ENCODE measurements at regions not wholly inside any gene's neighbourhood (a gene's known extent, or its start where the extent isn't known, plus 50 kb on each side); places are given as distances from the start of the nearest gene placed in this dataset.

DNA sequence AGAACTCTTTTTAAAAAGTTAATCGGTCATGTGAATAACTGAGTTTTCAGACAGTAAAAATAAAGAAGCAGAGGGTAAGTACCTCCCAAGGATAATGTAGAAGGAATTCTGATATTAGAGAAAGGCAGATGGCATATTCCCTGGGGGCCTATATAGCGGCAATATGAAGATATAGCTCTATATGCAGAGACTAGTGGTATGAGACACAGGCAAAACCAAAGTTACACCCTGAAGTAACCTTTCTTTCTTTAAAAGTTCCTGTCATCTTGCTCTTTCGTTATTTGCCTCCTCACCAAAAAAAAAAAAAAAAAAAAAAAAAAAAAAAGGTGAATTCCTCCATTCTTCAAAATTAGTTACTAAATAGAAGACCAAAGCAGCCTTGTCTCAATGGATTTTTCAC is 76.2 kb upstream of the ARHGAP32 start:
- no peaks in the 10 kb centered on the region for H3K9me3 Mint-ChIP-seq
- H3K27ac Mint-ChIP-seq = no peak overlapping the region
- DNase-seq (ENCODE audit: low spot score) (no peak), ATAC-seq (no peak)
- H3K27me3 Mint-ChIP-seq = peaks cover 17 to 28% of the 10 kb centered on the region in 2 donors
- no peaks in the 10 kb centered on the region for H3K36me3 Mint-ChIP-seq
- peaks cover 0 to 2% of the 10 kb centered on the region in 2 donors for H3K4me1 Mint-ChIP-seq (ENCODE audit: low read depth in 2 of 2)
- H3K4me3 Mint-ChIP-seq = no peak overlapping the region

DNA sequence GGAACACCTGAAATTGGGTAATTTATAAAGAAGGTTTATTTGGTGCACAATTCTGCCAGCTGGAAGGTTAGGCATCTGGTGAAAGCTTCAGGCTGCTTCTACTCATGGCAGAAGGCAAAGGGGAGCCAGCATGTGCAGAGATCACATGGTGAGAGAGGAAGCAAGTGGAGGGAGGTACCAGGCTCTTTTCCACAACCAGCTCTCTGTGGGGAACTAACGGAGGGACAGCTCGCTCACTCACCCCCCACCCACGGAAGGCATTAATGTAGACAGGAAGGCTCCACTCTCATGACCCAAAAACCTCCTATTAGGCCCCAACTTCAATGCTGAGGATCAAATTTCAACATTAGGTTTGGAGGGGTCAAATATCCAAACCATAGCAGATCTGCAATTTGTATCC is 75.6 kb upstream of the ARHGAP32 start:
- no peak for DNase-seq (ENCODE audit: low spot score)
- ATAC-seq = no peak
- Mint-ChIP-seq H3K36me3 (no peaks in the 10 kb centered on the region), H3K27me3 (peaks cover 15 to 27% of the 10 kb centered on the region in 2 donors), H3K4me3 (no peak overlapping the region), H3K9me3 (no peaks in the 10 kb centered on the region), H3K4me1 (ENCODE audit: low read depth in 2 of 2) (peaks cover 0 to 2% of the 10 kb centered on the region in 2 donors), H3K27ac (no peak overlapping the region)

DNA sequence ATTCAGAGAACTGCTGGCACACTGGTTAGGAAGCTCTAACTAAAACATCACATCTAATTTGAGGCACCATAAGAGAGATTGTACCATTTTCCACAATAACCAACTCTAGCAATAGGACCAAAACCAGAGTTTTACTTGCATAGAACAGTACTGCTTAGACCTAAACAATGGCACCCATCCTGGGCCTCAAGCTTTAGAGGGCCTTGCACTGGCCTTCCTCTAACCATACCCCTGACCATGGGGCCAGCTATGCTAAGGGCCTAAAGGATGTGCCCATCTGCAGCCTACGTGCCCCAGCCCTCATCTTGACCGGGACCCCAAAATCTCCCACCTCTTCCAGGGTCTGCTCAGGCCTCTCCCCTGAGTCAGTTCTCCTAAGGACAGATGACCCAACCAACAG is 74.4 kb upstream of the ARHGAP32 start:
- H3K4me1 Mint-ChIP-seq (ENCODE audit: low read depth in 2 of 2) = peaks cover 0 to 2% of the 10 kb centered on the region in 2 donors
- no peak for DNase-seq (ENCODE audit: low spot score)
- H3K4me3 Mint-ChIP-seq = no peak overlapping the region
- H3K27me3 Mint-ChIP-seq = peaks cover 10 to 20% of the 10 kb centered on the region in 2 donors
- H3K27ac Mint-ChIP-seq = no peak overlapping the region
- no peaks in the 10 kb centered on the region for H3K36me3 Mint-ChIP-seq
- peak in 1 of 2 donors; percentile 24 for ATAC-seq
- no peaks in the 10 kb centered on the region for H3K9me3 Mint-ChIP-seq

DNA sequence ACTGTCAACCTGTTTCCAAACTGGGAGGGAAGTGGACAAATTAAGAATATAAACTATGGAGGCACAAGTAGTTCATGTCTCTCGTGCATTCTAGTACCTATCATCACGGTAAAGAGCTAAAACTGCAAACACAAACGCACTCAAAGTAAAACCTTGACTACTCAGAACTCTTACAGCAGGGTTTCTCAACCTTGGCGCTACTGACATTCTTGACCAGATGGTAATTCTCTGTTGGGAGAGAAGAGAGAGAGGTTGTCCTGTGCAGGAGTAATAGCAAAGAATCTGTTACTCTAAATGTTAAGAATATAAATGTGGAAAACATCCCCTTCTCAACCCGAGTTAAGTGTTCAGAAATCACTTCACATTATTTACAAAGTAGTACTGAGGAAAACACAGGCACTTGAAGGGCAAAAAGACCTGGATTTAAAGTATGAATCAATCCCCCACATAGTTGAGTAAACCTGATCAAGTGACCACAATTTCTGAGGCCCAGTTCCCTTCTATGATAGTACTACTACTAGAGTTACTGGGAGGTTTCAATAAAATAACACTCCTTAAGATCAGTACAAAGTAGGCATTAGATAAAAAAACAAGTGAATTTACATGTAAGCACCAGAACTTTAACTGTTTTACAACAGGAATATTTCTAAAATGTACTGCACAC is 73.1 kb upstream of the ARHGAP32 start:
- Mint-ChIP-seq H3K27ac (no peak overlapping the region), H3K36me3 (no peaks in the 10 kb centered on the region), H3K9me3 (no peaks in the 10 kb centered on the region), H3K4me1 (ENCODE audit: low read depth in 2 of 2) (peaks cover 0 to 2% of the 10 kb centered on the region in 2 donors), H3K4me3 (no peak overlapping the region), H3K27me3 (peaks cover 0 to 7% of the 10 kb centered on the region in 2 donors)
- DNase-seq (ENCODE audit: low spot score) (no peak), ATAC-seq (no peak)

DNA sequence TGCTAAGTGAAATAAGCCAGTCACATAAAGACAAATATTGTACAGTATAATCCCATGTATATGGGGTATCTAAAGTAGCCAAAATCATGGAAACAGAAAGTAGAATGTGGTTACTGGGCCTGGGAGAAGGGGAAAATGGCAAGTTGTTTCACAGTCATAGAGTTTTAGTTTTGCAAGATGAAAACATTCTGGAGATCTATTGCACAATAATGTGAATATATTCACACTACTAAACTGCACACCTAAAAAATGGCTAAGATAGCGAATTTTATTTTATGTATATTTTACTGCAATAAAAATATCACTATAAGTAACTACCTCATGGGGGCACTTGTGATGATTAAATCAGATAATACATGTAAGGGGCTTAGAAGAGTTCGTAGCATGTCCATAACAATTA is 72.0 kb upstream of the ARHGAP32 start:
- no peaks in the 10 kb centered on the region for H3K9me3 Mint-ChIP-seq
- H3K27ac Mint-ChIP-seq = no peak overlapping the region
- ATAC-seq = no peak
- no peak overlapping the region for H3K4me3 Mint-ChIP-seq
- no peak for DNase-seq (ENCODE audit: low spot score)
- H3K4me1 Mint-ChIP-seq (ENCODE audit: low read depth in 2 of 2) = peaks cover 0 to 2% of the 10 kb centered on the region in 2 donors
- H3K36me3 Mint-ChIP-seq = no peaks in the 10 kb centered on the region
- peaks cover 0 to 6% of the 10 kb centered on the region in 2 donors for H3K27me3 Mint-ChIP-seq

DNA sequence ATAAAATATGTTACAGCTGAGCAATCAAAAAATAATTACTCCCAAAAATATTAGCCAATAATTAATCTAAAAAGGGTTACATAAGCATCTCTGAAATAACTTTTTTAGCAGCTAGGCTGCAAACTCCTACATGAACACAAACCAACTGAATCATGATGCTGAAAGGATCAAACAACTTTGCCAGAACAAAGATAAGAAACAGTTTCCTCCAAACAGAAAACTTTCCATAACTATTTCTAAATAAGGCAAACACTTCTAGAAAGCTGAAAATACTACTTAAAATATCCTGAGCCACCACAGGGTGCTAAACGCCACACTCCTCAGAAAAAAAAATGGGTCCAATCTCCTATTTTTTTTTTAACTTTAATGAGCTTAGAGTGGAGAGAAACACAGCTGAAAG is 68.6 kb upstream of the ARHGAP32 start:
- ATAC-seq = no peak
- Mint-ChIP-seq H3K36me3 (no peaks in the 10 kb centered on the region), H3K9me3 (no peaks in the 10 kb centered on the region), H3K4me3 (no peak overlapping the region), H3K4me1 (ENCODE audit: low read depth in 2 of 2) (peaks cover 0 to 2% of the 10 kb centered on the region in 2 donors), H3K27me3 (peaks cover 3 to 14% of the 10 kb centered on the region in 2 donors), H3K27ac (no peak overlapping the region)
- no peak for DNase-seq (ENCODE audit: low spot score)

DNA sequence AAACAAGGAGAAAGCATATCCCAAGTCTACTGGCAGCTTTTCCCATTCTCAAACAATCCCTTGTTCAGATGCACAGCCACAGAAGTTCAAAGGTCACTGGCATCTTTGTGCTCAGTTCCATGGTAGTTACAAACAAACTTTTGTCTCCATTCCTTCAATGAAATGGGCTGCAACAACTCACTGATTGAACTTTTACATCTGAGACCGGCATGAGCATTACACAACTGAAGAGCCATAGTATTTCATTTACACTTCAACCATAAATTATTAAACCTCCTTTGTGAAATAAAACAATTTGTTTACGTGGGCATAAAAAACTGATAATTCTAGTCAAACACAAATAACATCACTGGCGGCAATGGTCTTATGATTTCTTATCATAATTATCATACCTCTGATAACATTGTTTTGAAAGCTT is 67.8 kb upstream of the ARHGAP32 start:
- DNase-seq (ENCODE audit: low spot score) = no peak
- H3K27ac Mint-ChIP-seq = no peak overlapping the region
- H3K4me1 Mint-ChIP-seq (ENCODE audit: low read depth in 2 of 2) = peaks cover 0 to 2% of the 10 kb centered on the region in 2 donors
- no peak for ATAC-seq
- H3K27me3 Mint-ChIP-seq = peaks cover 3 to 14% of the 10 kb centered on the region in 2 donors
- H3K9me3 Mint-ChIP-seq = no peaks in the 10 kb centered on the region
- no peaks in the 10 kb centered on the region for H3K36me3 Mint-ChIP-seq
- H3K4me3 Mint-ChIP-seq = no peak overlapping the region

DNA sequence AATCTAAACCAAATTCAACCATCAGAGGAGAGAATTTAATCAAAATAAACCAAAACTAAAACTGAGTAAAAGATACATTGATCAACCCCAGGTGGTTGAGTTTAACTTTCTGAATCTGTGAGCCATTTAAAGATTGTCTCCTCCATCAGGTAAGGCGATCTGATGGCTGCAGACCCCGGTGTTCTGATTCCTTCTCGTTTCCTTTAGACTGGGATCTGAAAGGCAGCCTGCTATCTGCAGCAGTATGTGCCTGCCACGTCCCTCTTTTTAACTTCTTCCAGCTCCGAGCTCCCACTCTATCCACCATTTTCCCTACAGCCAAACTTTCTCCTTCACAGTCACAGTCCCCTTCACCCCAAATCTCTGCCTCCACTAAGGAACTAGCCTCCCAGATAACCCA is 66.1 kb upstream of the ARHGAP32 start:
- H3K4me1 Mint-ChIP-seq (ENCODE audit: low read depth in 2 of 2) = no peaks in the 10 kb centered on the region
- H3K27ac Mint-ChIP-seq = no peak overlapping the region
- H3K9me3 Mint-ChIP-seq = no peaks in the 10 kb centered on the region
- H3K27me3 Mint-ChIP-seq = peaks cover 3 to 13% of the 10 kb centered on the region in 2 donors
- no peaks in the 10 kb centered on the region for H3K36me3 Mint-ChIP-seq
- ATAC-seq (no peak), DNase-seq (ENCODE audit: low spot score) (no peak)
- H3K4me3 Mint-ChIP-seq = no peak overlapping the region

DNA sequence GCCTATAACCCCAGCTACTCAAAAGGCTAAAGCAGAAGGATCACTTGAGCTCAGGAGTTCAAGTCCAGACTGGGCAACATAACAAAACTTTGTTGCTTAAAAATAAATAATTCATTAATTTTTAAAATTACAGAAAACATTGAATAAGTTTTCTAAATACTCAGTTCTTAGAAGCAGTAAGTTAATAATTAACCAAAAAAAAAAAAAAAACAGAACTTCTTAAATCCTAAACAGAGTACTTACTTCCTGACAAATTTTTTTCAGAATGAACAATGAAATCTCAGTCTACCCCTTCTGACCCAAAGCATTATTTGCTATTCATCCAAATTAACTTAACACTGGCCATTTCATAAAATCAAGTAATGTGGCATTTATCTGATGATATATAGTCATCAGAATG is 65.4 kb upstream of the ARHGAP32 start:
- Mint-ChIP-seq H3K27ac (no peak overlapping the region), H3K4me3 (no peak overlapping the region), H3K27me3 (peaks cover 3 to 7% of the 10 kb centered on the region in 2 donors), H3K36me3 (no peaks in the 10 kb centered on the region), H3K4me1 (ENCODE audit: low read depth in 2 of 2) (no peaks in the 10 kb centered on the region), H3K9me3 (no peaks in the 10 kb centered on the region)
- ATAC-seq = no peak
- DNase-seq (ENCODE audit: low spot score) = no peak

DNA sequence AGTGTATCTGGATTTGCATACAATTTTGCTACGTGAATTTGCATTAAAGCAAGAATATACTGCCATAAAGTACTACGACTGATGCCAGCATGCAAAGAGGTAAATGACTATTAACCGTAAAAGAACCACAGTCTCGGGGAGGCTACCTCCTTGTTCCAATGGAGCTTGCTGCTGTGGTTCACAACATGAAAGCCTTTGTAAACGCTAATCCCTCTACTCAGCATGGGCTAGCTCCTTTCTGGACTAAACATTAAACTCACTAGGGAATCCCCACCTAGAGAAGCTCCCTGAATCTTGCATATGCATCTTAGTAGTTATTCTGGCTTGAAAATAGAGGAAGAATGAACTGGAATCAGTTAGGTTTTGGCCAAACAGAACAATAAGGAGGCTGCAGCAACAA is 60.5 kb upstream of the ARHGAP32 start:
- Mint-ChIP-seq H3K27ac (no peak overlapping the region), H3K36me3 (no peaks in the 10 kb centered on the region), H3K9me3 (no peaks in the 10 kb centered on the region), H3K4me3 (no peak overlapping the region), H3K27me3 (peaks cover 0 to 16% of the 10 kb centered on the region in 2 donors), H3K4me1 (ENCODE audit: low read depth in 2 of 2) (no peaks in the 10 kb centered on the region)
- DNase-seq (ENCODE audit: low spot score) (no peak), ATAC-seq (no peak)

DNA sequence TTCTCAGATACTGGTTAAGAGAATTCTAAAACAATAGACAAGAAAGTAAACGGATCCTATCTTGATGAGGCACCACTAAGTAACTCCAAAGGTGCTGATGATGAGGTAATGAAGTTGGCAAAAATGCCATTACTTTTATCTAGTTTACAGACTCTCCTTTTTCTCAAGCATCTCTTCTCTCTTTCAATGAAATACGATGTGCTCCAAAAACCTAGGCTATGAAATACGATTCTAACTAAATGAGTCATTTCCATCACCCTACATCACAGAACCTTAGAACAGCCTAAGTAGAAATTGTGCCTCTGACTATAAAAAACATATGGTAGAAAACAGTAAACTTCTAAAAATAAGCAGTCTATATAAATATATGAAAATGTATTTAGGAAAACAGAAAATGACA is 58.9 kb upstream of the ARHGAP32 start:
- ATAC-seq (no peak), DNase-seq (ENCODE audit: low spot score) (no peak)
- Mint-ChIP-seq H3K36me3 (no peaks in the 10 kb centered on the region), H3K4me1 (ENCODE audit: low read depth in 2 of 2) (no peaks in the 10 kb centered on the region), H3K27ac (no peak overlapping the region), H3K9me3 (no peaks in the 10 kb centered on the region), H3K27me3 (peaks cover 0 to 15% of the 10 kb centered on the region in 2 donors), H3K4me3 (no peak overlapping the region)

DNA sequence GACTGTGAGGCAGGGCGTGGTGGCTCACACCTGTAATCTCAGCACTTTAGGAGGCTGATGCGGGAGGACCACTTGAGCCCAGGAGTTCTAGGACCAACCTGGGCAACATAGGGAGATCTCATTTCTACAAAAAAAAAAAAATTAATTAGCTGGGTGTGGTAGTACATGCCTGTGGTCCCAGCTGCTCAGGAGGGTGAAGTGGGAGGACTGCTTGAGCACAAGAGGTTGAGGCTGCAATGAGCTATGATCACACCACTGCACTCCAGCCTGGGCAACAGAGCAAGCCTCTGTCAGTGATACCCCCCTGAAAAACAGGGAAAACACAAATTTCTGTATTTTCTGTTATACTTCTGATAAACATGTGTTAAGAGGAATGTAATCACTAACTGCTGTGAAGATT is 57.8 kb upstream of the ARHGAP32 start:
- Mint-ChIP-seq H3K36me3 (no peaks in the 10 kb centered on the region), H3K9me3 (no peaks in the 10 kb centered on the region), H3K4me3 (no peak overlapping the region), H3K27me3 (peaks cover 0 to 15% of the 10 kb centered on the region in 2 donors), H3K27ac (no peak overlapping the region), H3K4me1 (ENCODE audit: low read depth in 2 of 2) (no peaks in the 10 kb centered on the region)
- no peak for ATAC-seq
- DNase-seq (ENCODE audit: low spot score) = no peak

DNA sequence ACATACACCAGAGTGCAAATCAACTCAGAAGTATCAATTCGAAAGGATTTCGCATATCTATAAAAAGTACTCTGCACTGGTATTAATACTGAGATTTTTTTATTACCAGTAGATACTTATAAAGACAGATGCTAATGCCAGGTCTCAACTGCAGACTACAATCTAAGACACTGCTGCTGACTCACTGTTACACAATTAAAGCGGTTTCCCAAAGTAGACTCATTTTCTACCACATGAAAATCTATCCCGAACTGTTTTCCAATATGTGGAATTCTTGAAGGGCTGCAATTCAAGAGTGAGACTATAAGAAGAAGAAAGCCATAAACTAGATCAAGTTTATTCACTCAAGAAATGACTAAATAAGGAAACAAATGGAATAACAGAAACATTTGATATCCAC is 57.2 kb upstream of the ARHGAP32 start:
- H3K4me3 Mint-ChIP-seq = no peak overlapping the region
- DNase-seq (ENCODE audit: low spot score) (no peak), ATAC-seq (no peak)
- H3K27ac Mint-ChIP-seq = no peak overlapping the region
- no peaks in the 10 kb centered on the region for H3K9me3 Mint-ChIP-seq
- H3K27me3 Mint-ChIP-seq = peaks cover 0 to 15% of the 10 kb centered on the region in 2 donors
- no peaks in the 10 kb centered on the region for H3K36me3 Mint-ChIP-seq
- no peaks in the 10 kb centered on the region for H3K4me1 Mint-ChIP-seq (ENCODE audit: low read depth in 2 of 2)

DNA sequence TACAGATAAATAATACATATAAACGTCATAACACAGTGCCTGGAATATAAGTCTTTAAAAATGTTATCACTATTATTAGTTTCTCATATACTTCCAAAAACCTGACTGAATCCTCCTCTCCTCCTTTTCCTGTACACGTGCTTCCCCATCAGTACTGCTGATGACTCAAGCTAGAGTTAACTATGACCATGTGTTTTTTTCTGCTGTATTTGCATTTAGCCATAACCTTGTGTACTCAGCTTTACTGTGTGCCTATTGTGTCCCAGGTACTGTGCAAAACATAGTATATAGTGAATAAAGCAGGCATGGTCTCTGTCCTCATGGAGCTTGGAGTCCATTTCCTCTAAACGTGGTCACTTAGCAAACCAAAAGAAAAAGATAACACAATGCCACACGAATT is 56.5 kb upstream of the ARHGAP32 start:
- H3K4me1 Mint-ChIP-seq (ENCODE audit: low read depth in 2 of 2) = no peaks in the 10 kb centered on the region
- H3K27ac Mint-ChIP-seq = no peak overlapping the region
- no peaks in the 10 kb centered on the region for H3K9me3 Mint-ChIP-seq
- H3K4me3 Mint-ChIP-seq = no peak overlapping the region
- DNase-seq (ENCODE audit: low spot score) (no peak), ATAC-seq (no peak)
- no peaks in the 10 kb centered on the region for H3K36me3 Mint-ChIP-seq
- peaks cover 0 to 18% of the 10 kb centered on the region in 2 donors for H3K27me3 Mint-ChIP-seq

DNA sequence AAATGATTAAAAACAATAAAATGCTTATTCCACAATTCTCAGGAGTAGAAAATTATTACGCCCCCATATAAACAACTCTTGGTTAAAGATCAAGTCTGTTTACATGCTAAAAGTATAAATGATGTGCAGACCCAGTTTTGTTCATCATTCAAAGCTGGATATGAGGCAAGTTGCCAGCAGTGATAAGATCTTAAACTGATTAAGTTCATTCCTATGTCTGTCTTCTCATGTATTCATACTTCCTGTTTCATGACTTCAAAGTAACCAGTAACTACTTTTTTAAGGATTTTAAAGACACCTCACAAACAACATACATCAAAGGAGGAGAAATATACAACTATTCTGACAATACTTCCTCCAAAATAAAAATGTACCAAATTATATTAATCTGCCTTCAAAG is 55.0 kb upstream of the ARHGAP32 start:
- Mint-ChIP-seq H3K9me3 (no peaks in the 10 kb centered on the region), H3K4me3 (no peak overlapping the region), H3K36me3 (no peaks in the 10 kb centered on the region), H3K4me1 (ENCODE audit: low read depth in 2 of 2) (no peaks in the 10 kb centered on the region), H3K27ac (no peak overlapping the region), H3K27me3 (peaks cover 4 to 28% of the 10 kb centered on the region in 2 donors)
- no peak for DNase-seq (ENCODE audit: low spot score)
- no peak for ATAC-seq
